PFSK-1 (cell line): ENCODE measurements at regions not wholly inside any gene's neighbourhood (a gene's known extent, or its start where the extent isn't known, plus 50 kb on each side); places are given as distances from the start of the nearest gene placed in this dataset.
A peak's percentile ranks its signal among the peaks of the same experiment; 100 is the strongest.

ENCODE experiments used
- FOXP2 ChIP-seq: optimal IDR thresholded peaks from 2 replicates; pipeline ENCODE3; 2011; ENCODE audit warnings: borderline replicate concordance, control low read depth, inconsistent platforms; ENCODE audit not compliant: insufficient read depth; ENCODE audit errors: extremely low read length, extremely low read depth
- POLR2AphosphoS5 ChIP-seq: IDR thresholded peaks from 2 replicates; pipeline ENCODE4 v1.6.1; 2012; ENCODE audit warnings: low read depth, mild to moderate bottlenecking, control low read depth, low read length, moderate library complexity
- SIN3A ChIP-seq: IDR thresholded peaks from 2 replicates; pipeline ENCODE4 v1.6.1; 2012; ENCODE audit warnings: mild to moderate bottlenecking, low read length, moderate library complexity, borderline replicate concordance; ENCODE audit not compliant: insufficient read depth
- TAF1 ChIP-seq: IDR thresholded peaks from 2 replicates; pipeline ENCODE4 v1.6.1; 2012; ENCODE audit warnings: low read length, control low read depth, borderline replicate concordance; ENCODE audit not compliant: insufficient read depth
- TF ChIP-seq, protein P1 (sequence below), 2 experiments: IDR thresholded peaks; 2 replicates each; pipeline versions ENCODE4 v1.6.1 to v1.8.0; 2011 to 2012; ENCODE audit warnings: low read depth in 2 of 2, low read length in 2 of 2, control low read depth in 1 of 2, inconsistent platforms in 1 of 2, mild to moderate bottlenecking in 1 of 2, moderate library complexity in 1 of 2; ENCODE audit not compliant: insufficient read depth in 1 of 2

DNA sequence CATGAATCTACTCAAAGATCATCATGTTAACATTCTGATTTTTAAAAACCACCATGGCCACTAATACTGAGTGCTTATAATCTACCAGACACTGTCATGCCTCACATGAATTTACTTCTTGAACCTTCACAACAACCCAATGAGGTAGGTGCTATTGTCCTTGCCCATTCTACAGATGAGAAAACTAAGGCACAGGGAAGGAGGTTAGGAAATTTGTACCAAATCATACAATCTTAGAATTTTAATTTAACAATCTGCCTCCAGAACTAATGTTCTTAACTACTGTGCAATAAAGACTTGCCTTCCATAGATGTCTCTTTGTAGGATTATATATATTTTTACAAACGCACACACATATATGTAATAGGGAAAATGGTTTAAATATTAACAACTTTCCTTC lies 269.5 kb downstream of the ALDH8A1 start:
- TF ChIP-seq SIN3A (no peak), TAF1 (no peak)
- TF ChIP-seq, protein P1, sequence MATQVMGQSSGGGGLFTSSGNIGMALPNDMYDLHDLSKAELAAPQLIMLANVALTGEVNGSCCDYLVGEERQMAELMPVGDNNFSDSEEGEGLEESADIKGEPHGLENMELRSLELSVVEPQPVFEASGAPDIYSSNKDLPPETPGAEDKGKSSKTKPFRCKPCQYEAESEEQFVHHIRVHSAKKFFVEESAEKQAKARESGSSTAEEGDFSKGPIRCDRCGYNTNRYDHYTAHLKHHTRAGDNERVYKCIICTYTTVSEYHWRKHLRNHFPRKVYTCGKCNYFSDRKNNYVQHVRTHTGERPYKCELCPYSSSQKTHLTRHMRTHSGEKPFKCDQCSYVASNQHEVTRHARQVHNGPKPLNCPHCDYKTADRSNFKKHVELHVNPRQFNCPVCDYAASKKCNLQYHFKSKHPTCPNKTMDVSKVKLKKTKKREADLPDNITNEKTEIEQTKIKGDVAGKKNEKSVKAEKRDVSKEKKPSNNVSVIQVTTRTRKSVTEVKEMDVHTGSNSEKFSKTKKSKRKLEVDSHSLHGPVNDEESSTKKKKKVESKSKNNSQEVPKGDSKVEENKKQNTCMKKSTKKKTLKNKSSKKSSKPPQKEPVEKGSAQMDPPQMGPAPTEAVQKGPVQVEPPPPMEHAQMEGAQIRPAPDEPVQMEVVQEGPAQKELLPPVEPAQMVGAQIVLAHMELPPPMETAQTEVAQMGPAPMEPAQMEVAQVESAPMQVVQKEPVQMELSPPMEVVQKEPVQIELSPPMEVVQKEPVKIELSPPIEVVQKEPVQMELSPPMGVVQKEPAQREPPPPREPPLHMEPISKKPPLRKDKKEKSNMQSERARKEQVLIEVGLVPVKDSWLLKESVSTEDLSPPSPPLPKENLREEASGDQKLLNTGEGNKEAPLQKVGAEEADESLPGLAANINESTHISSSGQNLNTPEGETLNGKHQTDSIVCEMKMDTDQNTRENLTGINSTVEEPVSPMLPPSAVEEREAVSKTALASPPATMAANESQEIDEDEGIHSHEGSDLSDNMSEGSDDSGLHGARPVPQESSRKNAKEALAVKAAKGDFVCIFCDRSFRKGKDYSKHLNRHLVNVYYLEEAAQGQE (IDR thresholded peaks at IDR 0.05; ENCODE audit: insufficient read depth in 1 of 2, low read depth in 2 of 2, low read length in 2 of 2) = no peak

DNA sequence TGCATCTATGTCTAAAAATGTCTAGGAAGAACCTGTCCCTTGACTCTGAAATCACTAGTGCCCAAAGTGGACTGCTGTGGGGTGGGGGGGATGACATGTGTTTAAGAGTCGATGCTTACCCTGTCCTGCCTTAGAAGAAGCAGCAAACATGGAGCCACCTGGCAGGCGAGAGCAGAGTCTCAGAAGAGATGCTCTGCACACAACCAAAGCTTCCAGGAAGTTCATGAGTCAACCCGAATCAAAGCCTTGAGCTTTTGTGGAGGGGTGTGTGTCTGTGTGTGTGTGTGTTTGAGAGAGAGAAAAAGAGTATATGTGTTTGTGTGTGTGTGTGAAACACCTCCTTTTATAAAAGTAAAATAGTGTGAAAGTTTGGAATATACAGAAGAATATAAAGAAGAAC lies 269.9 kb downstream of the ALDH8A1 start:
- TF ChIP-seq POLR2AphosphoS5 (no peak), FOXP2 (no peak), TAF1 (no peak), SIN3A (no peak)
- TF ChIP-seq, protein P1 (IDR thresholded peaks at IDR 0.05; ENCODE audit: insufficient read depth in 1 of 2, low read depth in 2 of 2, low read length in 2 of 2) = no peak

- TF ChIP-seq TAF1 (peak; percentile 48; the same call in 1 of the 2 replicates), POLR2AphosphoS5 (no peak), FOXP2 (peak; percentile 27), SIN3A (peak; percentile 43; the same call in 1 of the 2 replicates)
- TF ChIP-seq, protein P1 (IDR thresholded peaks at IDR 0.05; ENCODE audit: insufficient read depth in 1 of 2, low read depth in 2 of 2, low read length in 2 of 2) = 0 out of 4 replicates have a peak, but pooled peaks of 1 of the 2 experiments have one; percentile 45
These were observed 271.4 kb downstream of the ALDH8A1 start for GRCh38 chr6:134678436-134678889.

DNA sequence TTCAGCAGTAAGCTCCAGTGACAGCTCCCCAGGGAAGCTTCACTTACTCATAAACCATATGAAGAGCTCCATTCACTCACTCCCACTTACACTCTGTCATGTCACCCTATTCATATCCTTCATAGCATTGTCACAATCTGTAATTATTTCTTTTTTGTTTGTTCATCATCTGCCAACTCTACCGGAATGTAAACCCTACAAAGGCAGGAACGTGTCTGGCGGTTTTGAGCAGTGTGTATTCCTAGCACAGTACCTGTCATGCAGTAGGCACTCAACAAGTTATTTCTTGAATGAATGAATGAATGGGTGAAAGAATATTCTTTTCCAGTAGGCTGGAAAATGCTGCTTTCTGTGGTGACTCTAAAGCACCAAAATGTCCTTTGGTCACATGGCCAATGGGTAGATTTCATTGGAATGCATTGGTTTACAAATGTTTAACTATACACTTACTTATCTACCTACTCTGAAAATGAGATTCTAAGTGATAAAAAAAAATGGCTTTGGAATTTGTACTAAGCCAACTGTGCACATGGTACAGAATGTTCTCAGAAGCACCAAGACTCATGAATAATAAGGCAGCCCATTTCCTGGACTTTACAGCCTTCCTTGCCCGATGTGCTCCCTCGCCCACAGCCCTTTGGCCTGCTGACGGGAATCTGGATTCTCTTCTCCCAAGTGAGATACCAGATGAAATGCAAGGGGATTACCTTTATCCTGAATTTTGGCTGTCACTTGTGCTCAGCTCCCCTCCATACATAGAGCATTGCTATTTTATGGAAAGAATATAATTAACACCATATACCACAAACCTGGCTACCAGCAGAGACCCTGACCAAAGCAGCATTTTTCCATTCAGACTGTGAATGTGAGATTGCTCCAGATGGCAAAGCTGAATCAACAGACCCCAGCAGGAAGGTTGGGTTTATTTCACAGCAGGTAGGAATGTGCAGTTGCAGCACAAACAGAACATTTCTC lies 273.3 kb downstream of the ALDH8A1 start:
- TF ChIP-seq POLR2AphosphoS5 = no peak
- TF ChIP-seq, protein P1 (IDR thresholded peaks at IDR 0.05; ENCODE audit: insufficient read depth in 1 of 2, low read depth in 2 of 2, low read length in 2 of 2) = no peak
- no peak for TF ChIP-seq TAF1
- no peak for TF ChIP-seq FOXP2
- TF ChIP-seq SIN3A = no peak
